Natural killer cell (primary cell): ENCODE measurements at regions not wholly inside any gene's neighbourhood (a gene's known extent, or its start where the extent isn't known, plus 50 kb on each side); places are given as distances from the start of the nearest gene placed in this dataset.

Source experiments
- ATAC-seq, 3 donors: fragments of 150-1000 bp in 2 of 3; fragments of 200-7000 bp in 1 of 3; cut with Tn5 transposase; 1 replicate in 1 of 3; 2 replicates in 2 of 3; pipeline ENCODE4 v1.10.0; 2021; ENCODE audit warnings: mild to moderate bottlenecking in 2 of 3, moderate library complexity in 2 of 3
- DNase-seq, 2 donors: peaks; one replicate each; pipeline versions ENCODE4 v3.0.0 to v3.0.0-alpha.2; 2013 to 2021; ENCODE audit warnings: mixed read lengths in 1 of 2
- H3K27ac ChIP-seq: one replicate; pipeline ENCODE4 v1.5.1; 2013; ENCODE audit warnings: mild to moderate bottlenecking, low read length
- H3K27me3 ChIP-seq: one replicate; pipeline ENCODE4 v1.6.1; 2013; ENCODE audit warnings: low read length; ENCODE audit not compliant: control insufficient read depth, insufficient read depth
- H3K36me3 ChIP-seq: one replicate; pipeline ENCODE4 v1.6.1; 2013; ENCODE audit warnings: low read length; ENCODE audit not compliant: control insufficient read depth, insufficient read depth
- H3K4me1 ChIP-seq: one replicate; pipeline ENCODE4 v1.6.1; 2013; ENCODE audit warnings: low read length; ENCODE audit not compliant: control insufficient read depth, insufficient read depth
- H3K4me3 ChIP-seq: one replicate; pipeline ENCODE4 v1.5.1; 2013; ENCODE audit warnings: low read length
- H3K9me3 ChIP-seq: one replicate; pipeline ENCODE4 v1.6.1; 2013; ENCODE audit warnings: low read length; ENCODE audit not compliant: control insufficient read depth, insufficient read depth
- H3K27ac Mint-ChIP-seq, 2 donors: one replicate each; pipeline ENCODE4 v1.8.0; 2022; ENCODE audit warnings: mild to moderate bottlenecking in 2 of 2, mixed read lengths in 2 of 2, moderate library complexity in 1 of 2
- H3K27me3 Mint-ChIP-seq, 2 donors: one replicate each; pipeline ENCODE4 v1.8.0; 2022; ENCODE audit warnings: low read depth in 2 of 2, mixed read lengths in 2 of 2
- H3K36me3 Mint-ChIP-seq: one replicate; pipeline ENCODE4 v1.8.0; 2022; ENCODE audit warnings: mixed read lengths
- H3K4me1 Mint-ChIP-seq, 2 donors: one replicate each; pipeline ENCODE4 v1.8.0; 2022; ENCODE audit warnings: mixed read lengths in 2 of 2
- H3K4me3 Mint-ChIP-seq: one replicate; pipeline ENCODE4 v1.8.0; 2022; ENCODE audit warnings: mild to moderate bottlenecking, moderate library complexity, mixed read lengths
- H3K9me3 Mint-ChIP-seq, 2 donors: one replicate each; pipeline ENCODE4 v1.8.0; 2022; ENCODE audit warnings: mixed read lengths in 2 of 2
- WGBS: methylation state at CpG from one replicate; pipeline ENCODE4 v1.1.7; 2013; ENCODE audit warnings: missing lambda C conversion rate; ENCODE audit not compliant: insufficient coverage; 5-methylcytosine and 5-hydroxymethylcytosine counted together
- intact Hi-C: fragments of 100-400 bp; cut with micrococcal nuclease; formaldehyde crosslinking; loops from one replicate; pipeline ENCODE4 v1.14.2; 2022
- TF ChIP-seq, protein P1 (sequence below): fragments of 200-600 bp; IDR thresholded peaks from one replicate; pipeline ENCODE4 v1.8.0; 2022; ENCODE audit warnings: antibody characterized with exemption

DNA sequence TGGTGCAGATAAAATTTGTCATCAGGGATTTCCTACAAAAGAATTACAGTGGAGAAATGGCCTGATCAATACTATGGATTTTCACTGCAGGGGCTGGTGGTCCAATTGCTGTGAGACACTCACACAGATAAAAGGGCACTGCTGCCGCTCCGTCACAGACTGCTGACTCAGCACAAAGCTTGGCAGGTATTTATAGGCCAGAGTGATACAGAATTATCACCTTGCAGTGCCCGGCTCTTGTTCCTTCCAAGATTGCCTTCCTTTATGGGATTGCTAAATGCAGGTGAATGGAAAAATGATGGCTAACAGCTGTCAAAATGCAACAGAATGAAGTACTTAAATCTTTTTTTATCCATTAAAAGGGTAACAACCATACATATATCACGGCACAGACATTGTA, 247.8 kb upstream of the ZFP64 start:
- 84% methylated on average over 3 of the region's 4 CpGs for WGBS

DNA sequence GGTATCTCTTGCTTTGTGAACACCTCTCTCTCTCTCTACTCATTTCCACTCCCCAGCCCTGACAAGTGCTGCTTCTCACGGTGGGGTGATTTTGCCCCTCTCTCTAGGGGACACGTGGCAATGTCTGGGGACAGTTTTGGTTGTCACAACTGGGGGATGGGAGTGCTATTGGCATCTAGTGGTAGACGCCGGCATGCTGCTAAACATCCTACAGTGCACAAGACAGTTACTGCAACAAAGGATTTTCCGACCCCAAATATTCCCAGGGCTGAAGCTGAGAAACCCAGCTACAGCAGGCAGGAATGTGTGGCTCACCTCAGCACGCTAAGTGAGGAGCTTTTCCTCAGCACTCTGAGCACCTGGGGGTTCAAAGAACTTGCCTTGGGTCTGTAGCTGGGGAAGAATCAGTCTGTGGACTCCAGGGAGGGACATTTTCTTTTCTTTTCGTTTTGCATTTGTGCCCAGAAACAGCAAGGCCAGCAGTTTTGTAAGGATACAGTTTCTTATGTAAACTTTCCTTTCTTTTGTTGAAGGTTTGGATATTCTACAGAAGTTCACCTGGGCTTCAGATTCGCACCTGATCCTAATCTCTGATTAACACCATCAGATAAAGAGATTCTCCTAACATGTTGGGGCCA, 246.9 kb upstream of the ZFP64 start:
- Mint-ChIP-seq H3K27ac (no peak overlapping the region), H3K4me1 (no peaks in the 10 kb centered on the region), H3K27me3 (peaks cover 8 to 30% of the 10 kb centered on the region in 2 donors), H3K36me3 (no peaks in the 10 kb centered on the region), H3K4me3 (no peak overlapping the region), H3K9me3 (no peaks in the 10 kb centered on the region)
- DNase-seq (peak in 1 of 2 donors; percentile 57), ATAC-seq (no peak)
- intact Hi-C loops = no loop called here
- H3K4me3 ChIP-seq = no peak overlapping the region
- H3K27ac ChIP-seq = no peak overlapping the region
- H3K27me3 ChIP-seq = no peaks in the 10 kb centered on the region
- H3K4me1 ChIP-seq = no peaks in the 10 kb centered on the region
- TF ChIP-seq, protein P1, sequence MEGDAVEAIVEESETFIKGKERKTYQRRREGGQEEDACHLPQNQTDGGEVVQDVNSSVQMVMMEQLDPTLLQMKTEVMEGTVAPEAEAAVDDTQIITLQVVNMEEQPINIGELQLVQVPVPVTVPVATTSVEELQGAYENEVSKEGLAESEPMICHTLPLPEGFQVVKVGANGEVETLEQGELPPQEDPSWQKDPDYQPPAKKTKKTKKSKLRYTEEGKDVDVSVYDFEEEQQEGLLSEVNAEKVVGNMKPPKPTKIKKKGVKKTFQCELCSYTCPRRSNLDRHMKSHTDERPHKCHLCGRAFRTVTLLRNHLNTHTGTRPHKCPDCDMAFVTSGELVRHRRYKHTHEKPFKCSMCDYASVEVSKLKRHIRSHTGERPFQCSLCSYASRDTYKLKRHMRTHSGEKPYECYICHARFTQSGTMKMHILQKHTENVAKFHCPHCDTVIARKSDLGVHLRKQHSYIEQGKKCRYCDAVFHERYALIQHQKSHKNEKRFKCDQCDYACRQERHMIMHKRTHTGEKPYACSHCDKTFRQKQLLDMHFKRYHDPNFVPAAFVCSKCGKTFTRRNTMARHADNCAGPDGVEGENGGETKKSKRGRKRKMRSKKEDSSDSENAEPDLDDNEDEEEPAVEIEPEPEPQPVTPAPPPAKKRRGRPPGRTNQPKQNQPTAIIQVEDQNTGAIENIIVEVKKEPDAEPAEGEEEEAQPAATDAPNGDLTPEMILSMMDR = no peak
- no peaks in the 10 kb centered on the region for H3K9me3 ChIP-seq
- no peaks in the 10 kb centered on the region for H3K36me3 ChIP-seq
- WGBS = 45% methylated on average over 7 of the region's 8 CpGs

More for the DNA sequence above, 247.8 kb upstream of the ZFP64 start:
- intact Hi-C loops = no loop called here
- TF ChIP-seq, protein P1 = no peak
- Mint-ChIP-seq H3K4me3 (no peak overlapping the region), H3K27me3 (peaks cover 8 to 32% of the 10 kb centered on the region in 2 donors), H3K4me1 (no peaks in the 10 kb centered on the region), H3K36me3 (no peaks in the 10 kb centered on the region), H3K27ac (no peak overlapping the region), H3K9me3 (no peaks in the 10 kb centered on the region)
- no peaks in the 10 kb centered on the region for H3K9me3 ChIP-seq
- H3K27me3 ChIP-seq = no peaks in the 10 kb centered on the region
- H3K36me3 ChIP-seq = no peaks in the 10 kb centered on the region
- DNase-seq (no peak), ATAC-seq (no peak)
- no peak overlapping the region for H3K27ac ChIP-seq
- H3K4me1 ChIP-seq = no peaks in the 10 kb centered on the region
- H3K4me3 ChIP-seq = no peak overlapping the region

DNA sequence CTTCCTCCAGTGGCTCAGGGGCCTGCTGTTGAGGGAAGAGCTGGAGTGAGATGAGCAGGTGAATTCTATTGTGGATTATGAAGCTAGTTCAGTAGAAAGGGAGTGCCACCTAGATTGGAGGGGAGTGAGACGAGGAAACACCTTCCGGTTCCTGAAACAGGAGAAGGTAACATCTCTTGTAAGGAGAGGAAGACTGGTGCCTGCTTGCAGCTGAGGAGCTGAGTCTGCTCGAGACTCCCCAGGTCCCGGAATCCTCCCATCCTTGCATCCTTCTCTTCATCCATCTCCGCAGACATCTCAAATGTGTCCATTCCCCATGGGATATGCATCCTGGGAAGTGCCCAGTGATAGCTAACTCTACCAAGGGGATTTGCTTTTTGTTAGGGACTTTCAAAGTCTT, 242.9 kb upstream of the ZFP64 start:
- Mint-ChIP-seq H3K27me3 (no peaks in the 10 kb centered on the region), H3K4me3 (no peak overlapping the region), H3K9me3 (peaks cover 0 to under 1% of the 10 kb centered on the region in 2 donors), H3K27ac (no peak overlapping the region), H3K4me1 (no peaks in the 10 kb centered on the region), H3K36me3 (no peaks in the 10 kb centered on the region)
- 93% methylated on average over 5 of the region's 5 CpGs for WGBS
- ATAC-seq (no peak), DNase-seq (no peak)
- Histone ChIP-seq H3K27me3 (no peaks in the 10 kb centered on the region), H3K36me3 (no peaks in the 10 kb centered on the region), H3K9me3 (no peaks in the 10 kb centered on the region), H3K4me1 (no peaks in the 10 kb centered on the region), H3K27ac (no peak overlapping the region), H3K4me3 (no peak overlapping the region)
- TF ChIP-seq, protein P1 = no peak
- intact Hi-C loops = no loop called here

DNA sequence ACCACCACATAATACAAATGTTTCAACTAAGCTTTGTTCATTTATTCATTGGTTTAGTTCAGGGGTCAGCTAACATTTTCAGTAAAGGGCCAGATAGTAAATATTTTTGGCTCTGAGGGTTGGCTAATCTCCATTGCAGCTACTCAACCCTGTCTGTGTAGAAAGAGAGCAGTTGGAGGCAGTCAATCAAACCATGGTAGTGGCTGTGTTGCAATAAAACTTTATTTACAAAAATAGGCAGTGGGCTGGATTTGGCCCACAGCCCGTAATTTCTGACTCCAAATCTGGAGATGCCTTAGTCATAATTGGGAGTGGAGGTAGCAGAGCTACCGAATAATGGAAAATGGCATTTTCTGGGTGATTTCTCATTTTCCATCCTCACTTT, 242.5 kb upstream of the ZFP64 start:
- TF ChIP-seq, protein P1 = no peak
- Mint-ChIP-seq H3K36me3 (no peaks in the 10 kb centered on the region), H3K4me1 (no peaks in the 10 kb centered on the region), H3K9me3 (peaks cover 0 to 2% of the 10 kb centered on the region in 2 donors), H3K4me3 (no peak overlapping the region), H3K27me3 (no peaks in the 10 kb centered on the region), H3K27ac (no peak overlapping the region)
- intact Hi-C loops = no loop called here
- Histone ChIP-seq H3K27ac (no peak overlapping the region), H3K4me3 (no peak overlapping the region), H3K4me1 (no peaks in the 10 kb centered on the region), H3K27me3 (no peaks in the 10 kb centered on the region), H3K36me3 (no peaks in the 10 kb centered on the region), H3K9me3 (no peaks in the 10 kb centered on the region)
- ATAC-seq (no peak), DNase-seq (no peak)
- 60% methylated on average over 1 of the region's 2 CpGs for WGBS
